WTC11 (cell line): ENCODE measurements at regions not wholly inside any gene's neighbourhood (a gene's known extent, or its start where the extent isn't known, plus 50 kb on each side); places are given as distances from the start of the nearest gene placed in this dataset.

Experiments
- AFF4 ChIP-seq: sonication (generic); formaldehyde crosslinking; IDR thresholded peaks from 2 replicates; pipeline ENCODE4 v1.8.1; 2023; ENCODE audit warnings: mild to moderate bottlenecking, missing genetic modification reagents, borderline replicate concordance
- CTCF ChIP-seq: fragments of 200-600 bp; IDR thresholded peaks from 2 replicates; pipeline ENCODE4 v1.8.0; 2022; ENCODE audit warnings: antibody characterized with exemption
- MAX ChIP-seq: sonication (generic); formaldehyde crosslinking; IDR thresholded peaks from 2 replicates; pipeline ENCODE4 v1.8.0; 2022; ENCODE audit warnings: mild to moderate bottlenecking, missing genetic modification reagents
- ZNF423 ChIP-seq: fragments of 250-450 bp; sonication (Bioruptor Pico); IDR thresholded peaks from 2 replicates; pipeline ENCODE4 v2.1.2; 2022; ENCODE audit warnings: mild to moderate bottlenecking, moderate library complexity

- TF ChIP-seq CTCF (no peak), MAX (CRISPR knock-in tag) (no peak), AFF4 (CRISPR knock-in tag) (no peak), ZNF423 (CRISPR knock-in tag) (no peak)
These were observed 92.8 kb upstream of the KMT2C start for GRCh38 chr7:152528612-152529011.
